ENCODE measurements at regions not wholly inside any gene's neighbourhood (a gene's known extent, or its start where the extent isn't known, plus 50 kb on each side); places are given as distances from the start of the nearest gene placed in this dataset.

DNA sequence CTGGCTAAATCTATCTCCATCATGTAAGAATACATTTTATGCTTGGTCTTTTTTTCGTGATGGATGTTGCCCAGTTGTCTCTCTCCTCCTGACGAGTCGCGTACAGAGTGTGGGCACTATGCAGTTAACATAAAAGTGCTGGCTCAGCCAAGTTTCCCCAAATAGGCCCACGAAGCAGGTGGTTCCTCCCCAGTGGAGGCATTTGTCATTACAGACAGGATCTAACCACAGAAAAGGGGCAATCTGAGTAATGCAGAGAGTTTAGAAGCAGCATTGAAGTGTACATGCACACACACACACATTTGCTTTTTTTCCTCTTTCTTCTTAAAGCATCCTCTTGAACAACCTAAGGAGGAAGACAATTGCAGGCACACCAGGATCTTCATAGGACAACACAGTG, 188.7 kb upstream of the VCX start:
- dilution Hi-C loops (cut with MboI; ENCODE audit: extremely low pct_ligation_motif_present, low sequenced_read_pairs) = no loop called here
- Histone ChIP-seq H3K27ac (ENCODE audit: control insufficient read depth, insufficient read depth, low read length) (no peak overlapping the region), H3K36me3 (ENCODE audit: control insufficient read depth in 2 of 2, extremely low read depth in 1 of 2, insufficient read depth in 2 of 2, low read length in 2 of 2) (no peaks in the 10 kb centered on the region), H3K9ac (ENCODE audit: control insufficient read depth, extremely low read depth, insufficient read depth, low read length) (no peak overlapping the region), H2AFZ (ENCODE audit: control insufficient read depth, low read length) (no peak overlapping the region), H3K27me3 (ENCODE audit: control insufficient read depth, extremely low read depth, insufficient read depth, low read length) (no peaks in the 10 kb centered on the region), H3K9me1 (ENCODE audit: control insufficient read depth, extremely low read depth, insufficient read depth, low read length) (no peaks in the 10 kb centered on the region), H4K20me1 (ENCODE audit: control insufficient read depth, extremely low read depth, insufficient read depth, low read length) (no peaks in the 10 kb centered on the region), H3K4me1 (ENCODE audit: control insufficient read depth, extremely low read depth, insufficient read depth, low read length) (no peaks in the 10 kb centered on the region), H3K79me2 (ENCODE audit: control insufficient read depth, insufficient read depth, low read length) (no peaks in the 10 kb centered on the region), H3K4me2 (ENCODE audit: control insufficient read depth, extremely low read depth, insufficient read depth, low read depth, low read length) (no peak overlapping the region), H3K4me3 (ENCODE audit: control insufficient read depth in 2 of 3, extremely low read depth in 1 of 3, insufficient read depth in 2 of 3, low read depth in 1 of 3, low read length in 3 of 3) (no peak overlapping the region), H3K9me3 (ENCODE audit: control insufficient read depth, low read depth, low read length) (no peaks in the 10 kb centered on the region)
- TF ChIP-seq CTCF (optimal IDR thresholded peaks at IDR 0.05 in 1 of 3, IDR thresholded peaks at IDR 0.05 in 1 of 3, conservative IDR thresholded peaks at IDR 0.05 in 1 of 3; ENCODE audit: extremely low read depth in 1 of 3, insufficient read depth in 2 of 3, low read length in 3 of 3) (no peak), EZH2 (IDR thresholded peaks at IDR 0.05; ENCODE audit: low read length) (no peak)
- FAIRE-seq (no peak), DNase-seq (ENCODE audit: low read depth, low spot score) (no peak)

DNA sequence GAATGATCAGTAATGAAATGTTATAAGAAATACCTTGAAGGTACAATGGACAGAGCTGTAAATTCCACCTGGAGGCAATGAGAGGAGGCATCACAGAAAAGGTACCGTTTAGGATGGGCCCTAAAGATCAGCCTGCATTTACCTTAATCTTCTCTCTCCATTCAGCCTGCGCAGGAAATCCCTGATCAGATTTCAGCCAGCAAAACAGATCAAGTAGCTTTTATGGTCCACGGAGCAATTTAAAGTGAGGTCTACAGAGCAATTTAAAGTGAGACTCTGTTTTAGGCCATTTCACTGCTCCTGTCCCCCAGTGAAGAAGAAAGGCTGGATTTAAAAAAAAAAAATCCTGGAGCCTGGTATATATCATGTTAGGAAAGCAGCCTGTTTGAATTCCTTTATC, 195.1 kb upstream of the VCX start:
- Histone ChIP-seq H3K27ac (ENCODE audit: control insufficient read depth, insufficient read depth, low read length) (no peak overlapping the region), H2AFZ (ENCODE audit: control insufficient read depth, low read length) (no peak overlapping the region), H3K4me1 (ENCODE audit: control insufficient read depth, extremely low read depth, insufficient read depth, low read length) (no peaks in the 10 kb centered on the region), H3K9me1 (ENCODE audit: control insufficient read depth, extremely low read depth, insufficient read depth, low read length) (no peaks in the 10 kb centered on the region), H3K4me3 (ENCODE audit: control insufficient read depth in 2 of 3, extremely low read depth in 1 of 3, insufficient read depth in 2 of 3, low read depth in 1 of 3, low read length in 3 of 3) (no peak overlapping the region), H4K20me1 (ENCODE audit: control insufficient read depth, extremely low read depth, insufficient read depth, low read length) (no peaks in the 10 kb centered on the region), H3K36me3 (ENCODE audit: control insufficient read depth in 2 of 2, extremely low read depth in 1 of 2, insufficient read depth in 2 of 2, low read length in 2 of 2) (no peaks in the 10 kb centered on the region), H3K27me3 (ENCODE audit: control insufficient read depth, extremely low read depth, insufficient read depth, low read length) (no peaks in the 10 kb centered on the region), H3K4me2 (ENCODE audit: control insufficient read depth, extremely low read depth, insufficient read depth, low read depth, low read length) (no peak overlapping the region), H3K9ac (ENCODE audit: control insufficient read depth, extremely low read depth, insufficient read depth, low read length) (no peak overlapping the region), H3K9me3 (ENCODE audit: control insufficient read depth, low read depth, low read length) (no peaks in the 10 kb centered on the region), H3K79me2 (ENCODE audit: control insufficient read depth, insufficient read depth, low read length) (no peaks in the 10 kb centered on the region)
- no peak for FAIRE-seq
- no peak for DNase-seq (ENCODE audit: low read depth, low spot score)
- dilution Hi-C loops (cut with MboI; ENCODE audit: extremely low pct_ligation_motif_present, low sequenced_read_pairs) = no loop called here
- TF ChIP-seq CTCF (optimal IDR thresholded peaks at IDR 0.05 in 1 of 3, IDR thresholded peaks at IDR 0.05 in 1 of 3, conservative IDR thresholded peaks at IDR 0.05 in 1 of 3; ENCODE audit: extremely low read depth in 1 of 3, insufficient read depth in 2 of 3, low read length in 3 of 3) (no peak), EZH2 (IDR thresholded peaks at IDR 0.05; ENCODE audit: low read length) (no peak)

Data from keratinocyte (primary cell).